Sciatic nerve (tissue), 2 donors: ENCODE measurements at regions not wholly inside any gene's neighbourhood (a gene's known extent, or its start where the extent isn't known, plus 50 kb on each side); places are given as distances from the start of the nearest gene placed in this dataset.
"Not testable (repeated sequence)": the region's sequence is repeated elsewhere in the genome, so short reads cannot be mapped to it uniquely, and the experiment has no call there.

Experiments
- ATAC-seq: fragments of 200-7000 bp; cut with Tn5 transposase; one replicate; pipeline ENCODE4 v1.9.1; 2020; ENCODE audit warnings: mild to moderate bottlenecking, moderate library complexity
- DNase-seq: peaks from one replicate; pipeline ENCODE4 v3.0.0-alpha.2; 2020; ENCODE audit warnings: low spot score
- intact Hi-C: fragments of 100-400 bp; cut with DNase I; formaldehyde crosslinking; loops from one replicate; pipeline ENCODE4 v1.14.2; 2022
- donor health status: DM: no; HTN: no; CAD: no.
- donor health status: DM: no; HTN: no; CAD: no.

GRCh38 chr16:8047736-8048135, 542.6 kb downstream of the TMEM114 start:
- DNase-seq, result no peak
- intact Hi-C loops, result no loop called here
- ATAC-seq, result no peak

- no peak for DNase-seq
- ATAC-seq, result no peak
- intact Hi-C loops, result no loop called here
These were observed 545.5 kb downstream of the TMEM114 start for GRCh38 chr16:8044796-8045195.

- DNase-seq, result no peak
- intact Hi-C loops, result no loop called here
These were observed 557.9 kb downstream of the TMEM114 start for GRCh38 chr16:8032406-8032805.

GRCh38 chr16:8030004-8030403, 560.3 kb downstream of the TMEM114 start:
- intact Hi-C loops, DNase-seq, ATAC-seq: not testable (repeated sequence)

More at GRCh38 chr16:8032406-8032805, 557.9 kb downstream of the TMEM114 start:
- no peak for ATAC-seq

- intact Hi-C loops, result no loop called here
- ATAC-seq (no peak), DNase-seq (no peak)
These were observed 563.9 kb downstream of the TMEM114 start for GRCh38 chr16:8026450-8026849.

- intact Hi-C loops, result no loop called here
- ATAC-seq (no peak), DNase-seq (no peak)
These were observed 567.0 kb downstream of the TMEM114 start for GRCh38 chr16:8023326-8023725.

- DNase-seq (no peak), ATAC-seq (no peak)
- intact Hi-C loops, result no loop called here
These were observed 585.0 kb downstream of the TMEM114 start for GRCh38 chr16:8005096-8005860.

- no peak for DNase-seq
- ATAC-seq, result no peak
- intact Hi-C loops, result no loop called here
These were observed 591.4 kb downstream of the TMEM114 start for GRCh38 chr16:7998789-7999453.

GRCh38 chr16:7997966-7998365, 592.3 kb downstream of the TMEM114 start:
- no peak for DNase-seq
- no peak for ATAC-seq
- intact Hi-C loops, result no loop called here

GRCh38 chr16:7992616-7993015, 597.7 kb downstream of the TMEM114 start:
- ATAC-seq, result no peak
- intact Hi-C loops, result no loop called here
- no peak for DNase-seq

GRCh38 chr16:7990626-7991260, 599.6 kb downstream of the TMEM114 start:
- no peak for DNase-seq
- intact Hi-C loops, result no loop called here
- no peak for ATAC-seq

GRCh38 chr16:7983676-7984075, 606.6 kb downstream of the TMEM114 start:
- DNase-seq (no peak), ATAC-seq (no peak)
- intact Hi-C loops, result no loop called here

- intact Hi-C loops, result no loop called here
- DNase-seq (no peak), ATAC-seq (no peak)
These were observed 610.2 kb downstream of the TMEM114 start for GRCh38 chr16:7980133-7980483.

- ATAC-seq (no peak), DNase-seq (no peak)
- intact Hi-C loops, result no loop called here
These were observed 610.7 kb downstream of the TMEM114 start for GRCh38 chr16:7979448-7980132.

GRCh38 chr16:7976563-7976962, 613.7 kb downstream of the TMEM114 start:
- DNase-seq, result no peak
- intact Hi-C loops, result no loop called here
- ATAC-seq, result no peak

- DNase-seq (no peak), ATAC-seq (no peak)
- intact Hi-C loops, result no loop called here
These were observed 614.2 kb downstream of the TMEM114 start for GRCh38 chr16:7976125-7976524.

- intact Hi-C loops, result no loop called here
- no peak for DNase-seq
- no peak for ATAC-seq
These were observed 622.3 kb downstream of the TMEM114 start for GRCh38 chr16:7967996-7968509.

GRCh38 chr16:7964744-7965143, 625.6 kb downstream of the TMEM114 start:
- ATAC-seq, result no peak
- DNase-seq, result no peak
- intact Hi-C loops, result no loop called here

- DNase-seq, result no peak
- intact Hi-C loops, result no loop called here
- no peak for ATAC-seq
These were observed 626.1 kb downstream of the TMEM114 start for GRCh38 chr16:7964167-7964566.
